ENCODE measurements at regions not wholly inside any gene's neighbourhood (a gene's known extent, or its start where the extent isn't known, plus 50 kb on each side); places are given as distances from the start of the nearest gene placed in this dataset.

DNA sequence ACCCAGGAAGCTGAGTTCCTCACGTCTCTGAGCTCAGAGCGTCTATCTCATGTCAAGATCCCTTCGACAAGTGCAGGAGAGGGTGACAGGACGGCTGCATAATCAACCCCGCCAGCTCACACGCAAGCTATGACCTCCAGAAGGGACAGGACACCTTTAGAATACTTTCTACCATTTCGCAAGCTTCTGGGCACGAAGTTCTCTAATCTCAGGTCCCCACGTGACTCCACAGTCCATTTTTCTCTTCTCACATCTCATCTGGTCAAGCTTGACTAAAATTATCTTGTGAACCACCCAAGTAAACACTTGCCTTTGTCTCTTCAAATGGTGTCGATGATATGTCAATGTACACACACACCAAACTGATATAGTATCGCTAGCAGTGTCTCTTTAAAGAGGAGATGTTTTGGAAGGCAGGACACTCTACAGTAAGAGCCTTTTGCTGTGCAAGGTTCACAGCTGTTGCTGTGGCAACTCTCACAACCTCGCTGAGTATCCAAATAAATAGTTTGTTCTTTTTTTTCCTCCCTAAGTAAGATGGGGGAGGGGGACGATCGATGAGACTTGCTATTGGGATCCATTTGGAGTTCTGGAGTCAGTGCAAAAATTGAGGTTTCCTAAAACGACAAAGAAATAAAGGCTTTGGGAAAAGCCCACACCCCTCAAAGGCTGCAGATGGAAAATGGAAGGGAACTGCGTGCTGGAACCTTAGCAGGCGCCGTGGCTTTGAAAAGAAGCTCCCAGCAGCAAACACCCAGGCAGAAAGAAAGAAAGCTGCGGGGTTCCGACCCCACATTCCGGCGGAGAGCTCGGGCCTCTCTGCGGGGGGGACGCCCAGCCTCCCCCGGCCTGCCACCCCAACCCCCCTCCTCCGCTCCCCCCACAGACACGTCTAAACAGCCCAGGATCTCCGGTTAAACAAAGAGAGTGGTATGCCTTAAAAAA lies 215.4 kb upstream of the UBASH3B start:
- TF ChIP-seq CTCF (conservative IDR thresholded peaks at IDR 0.05) = no peak
- TF ChIP-seq ZFX (IDR thresholded peaks at IDR 0.05) = no peak
- H3K27ac ChIP-seq = no peak overlapping the region

- no peak overlapping the region for H3K27ac ChIP-seq
- TF ChIP-seq ZFX (IDR thresholded peaks at IDR 0.05) = no peak
Measured at GRCh38 chr11:122436188-122436555, 219.3 kb upstream of the UBASH3B start.

GRCh38 chr11:122435540-122436187 lies 219.9 kb upstream of the UBASH3B start:
- no peak overlapping the region for H3K27ac ChIP-seq
- no peak for TF ChIP-seq ZFX (IDR thresholded peaks at IDR 0.05)
- no peak for TF ChIP-seq CTCF (conservative IDR thresholded peaks at IDR 0.05)

DNA sequence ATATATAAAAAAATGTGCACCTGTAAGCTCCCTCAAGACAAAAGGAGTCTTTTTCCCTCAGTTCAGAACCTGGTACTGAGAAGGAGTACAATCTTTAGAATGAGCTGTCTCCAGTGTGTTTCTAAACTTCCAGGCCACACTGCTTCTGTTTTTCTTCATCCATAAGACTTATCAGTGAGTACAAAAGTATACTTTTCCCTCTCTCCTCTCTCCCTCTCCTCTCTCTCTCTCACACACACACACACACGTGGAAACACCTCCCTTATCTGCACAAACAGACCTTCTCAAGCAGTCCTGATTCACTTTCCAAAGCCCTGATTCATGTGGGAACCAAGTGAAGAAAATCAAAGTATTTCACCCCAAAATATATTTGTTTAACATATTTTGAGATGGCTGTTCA lies 220.7 kb upstream of the UBASH3B start:
- no peak overlapping the region for H3K27ac ChIP-seq
- TF ChIP-seq CTCF (conservative IDR thresholded peaks at IDR 0.05) = no peak
- no peak for TF ChIP-seq ZFX (IDR thresholded peaks at IDR 0.05)

- no peak for TF ChIP-seq ZFX (IDR thresholded peaks at IDR 0.05)
- no peak for TF ChIP-seq CTCF (conservative IDR thresholded peaks at IDR 0.05)
Measured at GRCh38 chr11:122430490-122430889, 225.0 kb upstream of the UBASH3B start.

DNA sequence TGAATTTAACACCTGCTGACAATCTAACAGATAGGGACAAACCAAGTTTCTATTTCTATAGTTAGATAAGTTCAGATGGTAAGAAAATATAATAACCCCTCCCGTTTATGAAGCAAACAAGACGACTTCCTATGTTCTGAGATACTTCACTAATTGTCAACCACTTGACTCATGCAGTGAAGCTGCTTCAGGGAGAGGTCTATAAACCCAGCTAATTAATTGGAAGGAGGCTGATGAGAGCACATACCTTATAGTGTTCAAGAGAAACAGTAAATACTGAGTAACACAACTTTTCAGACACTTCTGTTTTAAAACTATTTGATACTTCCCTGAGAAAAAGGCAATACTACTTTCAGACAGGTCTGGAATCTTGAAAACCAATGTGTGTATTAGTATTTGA lies 229.4 kb upstream of the UBASH3B start:
- TF ChIP-seq ZFX (IDR thresholded peaks at IDR 0.05) (no peak), CTCF (conservative IDR thresholded peaks at IDR 0.05) (no peak)
- no peak overlapping the region for H3K27ac ChIP-seq

More at GRCh38 chr11:122430490-122430889, 225.0 kb upstream of the UBASH3B start:
- no peak overlapping the region for H3K27ac ChIP-seq

- H3K27ac ChIP-seq = no peak overlapping the region
- TF ChIP-seq ZFX (IDR thresholded peaks at IDR 0.05) (no peak), CTCF (conservative IDR thresholded peaks at IDR 0.05) (no peak)
Measured at GRCh38 chr11:122424636-122425035, 230.9 kb upstream of the UBASH3B start.

All from C4-2B (cell line).